Activated CD4-positive, alpha-beta T cell treated with anti-CD3 and anti-CD28 coated beads, Interleukin-2, amount 10 ng/mL, durations not matched to agents 24 days and 14 days (primary cell): ENCODE measurements at regions not wholly inside any gene's neighbourhood (a gene's known extent, or its start where the extent isn't known, plus 50 kb on each side); places are given as distances from the start of the nearest gene placed in this dataset.

ENCODE experiments used
- DNase-seq: peaks from one replicate; pipeline ENCODE4 v3.0.0; 2022
- H3K27ac Mint-ChIP-seq: one replicate; pipeline ENCODE4 v1.8.0; 2022; ENCODE audit warnings: mild to moderate bottlenecking, mixed read lengths
- H3K27me3 Mint-ChIP-seq: one replicate; pipeline ENCODE4 v1.8.0; 2022; ENCODE audit warnings: mixed read lengths
- H3K36me3 Mint-ChIP-seq: one replicate; pipeline ENCODE4 v1.8.0; 2022; ENCODE audit warnings: low read depth, mild to moderate bottlenecking, mixed read lengths
- H3K4me1 Mint-ChIP-seq: one replicate; pipeline ENCODE4 v1.8.0; 2021; ENCODE audit warnings: mixed read lengths
- H3K4me3 Mint-ChIP-seq: one replicate; pipeline ENCODE4 v1.8.0; 2022; ENCODE audit warnings: mild to moderate bottlenecking, moderate library complexity, mixed read lengths
- H3K9me3 Mint-ChIP-seq: one replicate; pipeline ENCODE4 v1.8.0; 2021; ENCODE audit warnings: mixed read lengths
- intact Hi-C: fragments of 100-400 bp; cut with micrococcal nuclease; formaldehyde crosslinking; loops from one replicate; pipeline ENCODE4 v1.15.1; 2023

GRCh38 chr1:224791362-224791941 lies 138.0 kb upstream of the DNAH14 start:
- peaks cover 13% of the 10 kb centered on the region for H3K9me3 Mint-ChIP-seq
- DNase-seq, result no peak
- no peak overlapping the region for H3K27ac Mint-ChIP-seq
- H3K4me1 Mint-ChIP-seq, result peaks cover 2% of the 10 kb centered on the region
- intact Hi-C loops, result no loop called here
- peaks cover 2% of the 10 kb centered on the region for H3K27me3 Mint-ChIP-seq
- H3K4me3 Mint-ChIP-seq, result no peak overlapping the region
- H3K36me3 Mint-ChIP-seq, result no peaks in the 10 kb centered on the region

- Mint-ChIP-seq H3K4me3 (no peak overlapping the region), H3K27me3 (peaks cover 2% of the 10 kb centered on the region), H3K9me3 (no peaks in the 10 kb centered on the region), H3K4me1 (no peaks in the 10 kb centered on the region), H3K27ac (no peak overlapping the region), H3K36me3 (no peaks in the 10 kb centered on the region)
- DNase-seq, result no peak
- intact Hi-C loops, result no loop called here
These were observed 133.9 kb upstream of the DNAH14 start for GRCh38 chr1:224795591-224795990.

DNA sequence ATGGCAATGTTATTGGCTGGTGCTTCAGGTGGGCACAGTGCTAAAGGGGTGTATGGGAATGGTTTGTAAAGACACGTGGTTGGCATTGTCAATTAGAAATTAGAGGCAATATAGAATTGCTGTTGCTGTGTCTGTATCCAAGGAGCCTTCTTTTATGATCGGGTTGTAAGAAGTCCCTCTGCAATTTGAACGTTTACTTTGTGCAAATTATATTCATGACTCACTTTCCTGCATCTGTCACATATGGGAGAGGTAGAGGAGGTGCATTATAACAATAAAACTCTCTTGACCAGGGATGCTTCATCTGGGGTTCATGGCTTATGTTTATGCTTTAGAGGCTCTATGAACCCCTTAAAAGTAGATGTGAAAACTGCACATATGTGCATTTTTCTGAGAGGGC lies 130.4 kb upstream of the DNAH14 start:
- Mint-ChIP-seq H3K27ac (no peak overlapping the region), H3K36me3 (no peaks in the 10 kb centered on the region), H3K9me3 (no peaks in the 10 kb centered on the region), H3K4me3 (no peak overlapping the region), H3K4me1 (peaks cover 2% of the 10 kb centered on the region), H3K27me3 (no peaks in the 10 kb centered on the region)
- no peak for DNase-seq
- intact Hi-C loops, result no loop called here

DNA sequence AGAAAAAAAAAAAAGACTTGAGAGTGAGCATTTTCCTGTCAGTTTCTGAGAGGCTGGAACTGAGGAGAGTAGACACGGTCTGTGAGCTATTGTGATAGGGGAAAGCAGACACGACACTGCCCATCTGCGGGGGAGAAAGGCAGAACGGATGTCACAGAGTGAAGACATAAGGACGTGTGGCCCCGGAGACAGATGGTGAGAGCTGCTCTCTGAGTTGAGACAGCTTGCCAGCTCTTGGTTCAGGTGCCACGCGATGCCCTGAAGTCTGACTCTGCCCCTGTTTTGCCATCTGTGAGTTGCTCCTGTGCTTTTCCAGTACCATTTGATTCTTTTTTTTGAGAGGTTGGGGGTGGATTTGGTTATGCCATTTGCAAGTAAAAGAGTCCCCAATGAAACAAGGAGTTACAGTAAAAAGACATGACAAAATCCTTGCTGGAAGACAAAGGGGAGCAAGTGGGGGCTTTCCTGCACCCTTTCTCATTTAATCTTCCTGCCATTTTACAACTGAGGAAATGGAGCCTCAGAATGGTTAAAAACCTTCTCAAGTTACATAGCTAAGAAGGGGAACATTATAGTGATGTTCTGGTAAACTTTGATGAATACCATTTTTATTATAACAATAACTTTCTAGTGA lies 128.9 kb upstream of the DNAH14 start:
- intact Hi-C loops, result no loop called here
- Mint-ChIP-seq H3K4me1 (peaks cover 10% of the 10 kb centered on the region), H3K4me3 (no peak overlapping the region), H3K27me3 (no peaks in the 10 kb centered on the region), H3K27ac (no peak overlapping the region), H3K36me3 (no peaks in the 10 kb centered on the region), H3K9me3 (no peaks in the 10 kb centered on the region)
- DNase-seq, result no peak

DNA sequence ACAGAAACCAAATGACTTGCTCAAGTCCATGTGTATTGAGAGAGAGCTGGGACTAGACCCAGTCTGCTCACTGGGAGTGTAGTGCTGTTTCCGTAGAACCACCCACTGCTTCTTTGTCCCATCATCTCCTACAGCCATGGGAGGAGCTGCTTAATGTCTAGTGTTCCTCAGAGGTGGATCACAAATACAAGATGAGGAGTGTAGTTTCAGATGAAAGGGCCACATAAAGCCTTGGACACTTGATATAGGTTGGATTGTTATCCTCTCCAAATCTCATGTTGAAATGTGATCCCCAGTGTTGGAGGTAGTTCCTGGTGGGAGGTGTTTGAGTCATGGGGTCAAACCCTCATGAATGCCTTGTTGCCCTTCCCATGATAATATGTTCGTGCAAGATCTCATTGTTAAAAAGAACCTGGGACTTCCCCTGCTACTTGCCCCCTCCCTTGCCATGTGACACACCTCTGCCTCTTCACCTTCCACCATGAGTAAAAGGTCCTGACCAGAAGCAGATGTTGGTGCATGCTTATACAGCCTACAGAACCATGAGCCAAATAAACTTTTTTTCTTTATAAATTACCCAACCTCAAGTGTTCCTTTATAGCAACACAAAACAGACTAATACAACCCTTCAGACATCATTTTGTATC lies 127.5 kb upstream of the DNAH14 start:
- H3K27ac Mint-ChIP-seq, result no peak overlapping the region

DNA sequence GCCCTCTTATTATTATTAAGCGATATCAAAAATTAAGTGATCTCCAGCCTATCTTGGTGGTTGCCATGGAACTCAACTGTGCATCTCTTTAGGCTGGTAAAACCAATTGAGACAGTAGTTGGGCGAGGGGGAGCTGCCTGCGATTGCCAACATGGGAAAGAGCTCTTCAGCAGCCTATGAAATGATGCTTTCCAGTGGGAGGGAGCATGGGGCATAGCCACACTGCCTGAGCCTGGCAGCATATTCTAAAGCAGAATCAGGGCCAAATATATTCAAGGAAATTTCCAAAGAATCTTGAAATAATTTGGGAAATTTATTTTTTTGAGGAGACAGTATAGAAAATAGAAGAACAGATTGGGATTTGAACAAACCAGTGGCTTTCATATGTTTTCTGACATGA lies 126.9 kb upstream of the DNAH14 start:
- peaks cover 10% of the 10 kb centered on the region for H3K4me1 Mint-ChIP-seq
- no peaks in the 10 kb centered on the region for H3K36me3 Mint-ChIP-seq
- DNase-seq, result no peak
- no peaks in the 10 kb centered on the region for H3K27me3 Mint-ChIP-seq
- H3K27ac Mint-ChIP-seq, result no peak overlapping the region
- intact Hi-C loops, result no loop called here
- H3K9me3 Mint-ChIP-seq, result no peaks in the 10 kb centered on the region
- H3K4me3 Mint-ChIP-seq, result no peak overlapping the region

More for the DNA sequence above, 127.5 kb upstream of the DNAH14 start:
- Mint-ChIP-seq H3K4me1 (peaks cover 10% of the 10 kb centered on the region), H3K27me3 (no peaks in the 10 kb centered on the region), H3K36me3 (no peaks in the 10 kb centered on the region), H3K4me3 (no peak overlapping the region), H3K9me3 (no peaks in the 10 kb centered on the region)
- intact Hi-C loops, result no loop called here
- no peak for DNase-seq

- DNase-seq, result no peak
- no peak overlapping the region for H3K4me3 Mint-ChIP-seq
- no peaks in the 10 kb centered on the region for H3K36me3 Mint-ChIP-seq
- no peak overlapping the region for H3K27ac Mint-ChIP-seq
- H3K9me3 Mint-ChIP-seq, result no peaks in the 10 kb centered on the region
- intact Hi-C loops, result no loop called here
- H3K4me1 Mint-ChIP-seq, result peaks cover 10% of the 10 kb centered on the region
- H3K27me3 Mint-ChIP-seq, result no peaks in the 10 kb centered on the region
These were observed 125.3 kb upstream of the DNAH14 start for GRCh38 chr1:224804220-224804619.

DNA sequence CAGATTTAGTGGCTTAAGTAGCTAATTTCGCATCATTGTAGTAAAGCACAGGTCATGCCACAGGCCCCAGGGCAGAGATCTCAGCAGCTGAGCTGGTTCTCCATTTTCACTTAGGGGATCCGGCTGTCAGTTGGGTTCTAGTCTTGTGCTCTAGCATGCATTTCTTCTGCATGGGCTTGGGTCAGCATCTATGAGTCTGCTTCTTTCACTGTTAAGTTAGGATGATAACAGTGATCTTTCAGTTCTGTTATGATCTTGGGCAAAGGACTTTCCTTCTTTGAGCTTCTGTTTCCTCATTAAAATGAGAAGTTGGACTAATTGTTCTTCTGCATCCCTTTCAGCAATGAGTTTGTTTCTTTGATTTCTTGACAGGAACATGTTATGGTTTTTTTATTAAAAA lies 123.6 kb upstream of the DNAH14 start:
- Mint-ChIP-seq H3K36me3 (no peaks in the 10 kb centered on the region), H3K9me3 (peaks cover 4% of the 10 kb centered on the region), H3K27ac (no peak overlapping the region), H3K4me1 (peaks cover 10% of the 10 kb centered on the region), H3K4me3 (no peak overlapping the region), H3K27me3 (no peaks in the 10 kb centered on the region)
- intact Hi-C loops, result no loop called here
- DNase-seq, result no peak

GRCh38 chr1:224809137-224809536 lies 120.3 kb upstream of the DNAH14 start:
- Mint-ChIP-seq H3K9me3 (peaks cover 8% of the 10 kb centered on the region), H3K4me3 (no peak overlapping the region), H3K27me3 (no peaks in the 10 kb centered on the region), H3K36me3 (no peaks in the 10 kb centered on the region), H3K27ac (no peak overlapping the region), H3K4me1 (peaks cover 7% of the 10 kb centered on the region)
- no peak for DNase-seq
- intact Hi-C loops, result no loop called here

DNA sequence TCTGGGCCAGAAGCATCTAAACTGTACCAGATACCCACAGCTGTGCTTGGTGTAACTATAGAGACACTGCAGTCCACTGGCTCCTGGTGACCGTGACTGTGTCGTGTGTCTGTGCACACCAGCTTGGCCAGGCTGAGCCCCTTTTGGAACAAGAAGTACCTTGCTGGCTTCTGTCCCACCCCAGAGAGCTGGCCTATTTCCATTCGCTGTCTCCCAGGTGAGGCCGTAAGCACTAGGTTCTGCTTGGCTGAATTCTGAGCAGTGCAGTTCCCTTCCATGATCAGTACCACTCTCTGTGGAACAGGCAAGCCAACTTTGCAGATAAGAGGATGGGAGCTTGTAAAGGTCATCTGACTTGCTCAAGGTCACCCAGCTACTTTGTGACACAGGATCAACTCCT lies 119.9 kb upstream of the DNAH14 start:
- intact Hi-C loops, result no loop called here
- Mint-ChIP-seq H3K9me3 (peaks cover 10% of the 10 kb centered on the region), H3K27me3 (no peaks in the 10 kb centered on the region), H3K36me3 (no peaks in the 10 kb centered on the region), H3K27ac (no peak overlapping the region), H3K4me1 (peaks cover 3% of the 10 kb centered on the region), H3K4me3 (no peak overlapping the region)
- no peak for DNase-seq

DNA sequence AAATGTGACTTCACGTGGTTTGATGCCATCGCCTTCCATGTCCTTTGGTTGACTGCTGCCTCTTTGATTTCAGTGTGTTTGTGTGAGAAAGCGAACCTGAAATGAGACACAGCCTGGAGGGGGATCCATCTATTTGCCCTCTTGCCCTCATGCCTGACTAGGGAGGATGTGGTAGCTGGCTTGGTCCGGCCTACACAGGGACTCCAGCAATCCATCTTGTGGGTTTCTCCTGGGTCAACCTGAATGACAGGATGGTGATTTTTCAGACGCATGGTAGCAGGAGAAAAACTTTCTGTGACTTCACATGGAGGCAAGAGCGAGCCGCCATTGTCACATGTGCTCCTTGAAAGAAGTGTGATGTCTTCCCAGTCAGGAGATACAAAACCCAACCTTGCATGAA lies 117.9 kb upstream of the DNAH14 start:
- no peaks in the 10 kb centered on the region for H3K27me3 Mint-ChIP-seq
- peaks cover 15% of the 10 kb centered on the region for H3K9me3 Mint-ChIP-seq
- no peak overlapping the region for H3K4me3 Mint-ChIP-seq
- no peaks in the 10 kb centered on the region for H3K36me3 Mint-ChIP-seq
- no peak for DNase-seq
- H3K27ac Mint-ChIP-seq, result no peak overlapping the region
- intact Hi-C loops, result no loop called here
- no peaks in the 10 kb centered on the region for H3K4me1 Mint-ChIP-seq

- peaks cover 7% of the 10 kb centered on the region for H3K27me3 Mint-ChIP-seq
- DNase-seq, result no peak
- no peaks in the 10 kb centered on the region for H3K36me3 Mint-ChIP-seq
- no peaks in the 10 kb centered on the region for H3K4me1 Mint-ChIP-seq
- H3K27ac Mint-ChIP-seq, result no peak overlapping the region
- peaks cover 14% of the 10 kb centered on the region for H3K9me3 Mint-ChIP-seq
- intact Hi-C loops, result no loop called here
- H3K4me3 Mint-ChIP-seq, result no peak overlapping the region
These were observed 113.8 kb upstream of the DNAH14 start for GRCh38 chr1:224815647-224816046.

DNA sequence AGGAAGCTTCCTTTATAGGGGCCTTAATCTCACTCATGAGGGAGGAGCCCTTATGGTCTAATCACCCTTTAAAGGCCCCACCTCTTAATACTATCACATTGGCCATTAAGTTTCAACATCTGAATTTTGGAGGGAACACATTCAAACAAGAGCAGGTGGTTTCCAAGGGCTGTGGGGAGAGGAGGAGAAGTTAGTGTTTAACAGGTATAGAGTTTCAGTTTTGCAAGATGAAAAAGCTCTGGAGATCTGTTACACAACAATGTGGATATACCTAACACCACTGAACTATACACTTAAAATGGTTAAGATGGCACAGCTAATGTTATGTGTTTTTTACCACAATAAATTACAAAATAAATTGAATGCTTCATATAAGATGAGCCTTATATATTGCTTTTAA lies 113.4 kb upstream of the DNAH14 start:
- Mint-ChIP-seq H3K36me3 (no peaks in the 10 kb centered on the region), H3K27ac (no peak overlapping the region), H3K4me1 (no peaks in the 10 kb centered on the region), H3K27me3 (peaks cover 7% of the 10 kb centered on the region), H3K9me3 (peaks cover 11% of the 10 kb centered on the region), H3K4me3 (no peak overlapping the region)
- intact Hi-C loops, result no loop called here
- DNase-seq, result no peak

- H3K4me3 Mint-ChIP-seq, result no peak overlapping the region
- peaks cover 11% of the 10 kb centered on the region for H3K9me3 Mint-ChIP-seq
- DNase-seq, result no peak
- intact Hi-C loops, result no loop called here
- no peak overlapping the region for H3K27ac Mint-ChIP-seq
- H3K27me3 Mint-ChIP-seq, result peaks cover 7% of the 10 kb centered on the region
- H3K4me1 Mint-ChIP-seq, result no peaks in the 10 kb centered on the region
- H3K36me3 Mint-ChIP-seq, result no peaks in the 10 kb centered on the region
These were observed 112.1 kb upstream of the DNAH14 start for GRCh38 chr1:224817382-224817781.

DNA sequence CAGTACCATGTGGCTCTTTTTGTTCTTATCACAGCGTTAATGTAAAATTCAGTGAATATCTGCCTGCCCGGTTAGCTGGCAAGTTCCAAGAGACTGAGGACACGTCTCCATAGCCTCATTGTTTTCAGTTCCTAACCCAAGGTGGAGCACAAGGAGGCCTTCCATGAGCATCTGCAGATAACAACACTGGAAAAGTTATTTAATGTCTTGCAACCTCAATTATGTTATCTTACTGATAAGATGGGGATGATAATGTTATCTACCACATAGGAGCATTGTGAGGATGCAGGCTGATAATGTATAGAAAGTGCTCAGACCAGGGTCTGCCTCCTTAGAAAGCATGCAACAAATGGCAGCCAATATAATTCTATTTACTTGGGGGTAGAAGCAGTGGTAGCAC lies 109.6 kb upstream of the DNAH14 start:
- Mint-ChIP-seq H3K4me3 (no peak overlapping the region), H3K4me1 (no peaks in the 10 kb centered on the region), H3K27ac (no peak overlapping the region), H3K27me3 (peaks cover 7% of the 10 kb centered on the region), H3K9me3 (peaks cover 2% of the 10 kb centered on the region), H3K36me3 (no peaks in the 10 kb centered on the region)
- no peak for DNase-seq
- intact Hi-C loops, result no loop called here
